ENCODE measurements at regions not wholly inside any gene's neighbourhood (a gene's known extent, or its start where the extent isn't known, plus 50 kb on each side); places are given as distances from the start of the nearest gene placed in this dataset.

DNA sequence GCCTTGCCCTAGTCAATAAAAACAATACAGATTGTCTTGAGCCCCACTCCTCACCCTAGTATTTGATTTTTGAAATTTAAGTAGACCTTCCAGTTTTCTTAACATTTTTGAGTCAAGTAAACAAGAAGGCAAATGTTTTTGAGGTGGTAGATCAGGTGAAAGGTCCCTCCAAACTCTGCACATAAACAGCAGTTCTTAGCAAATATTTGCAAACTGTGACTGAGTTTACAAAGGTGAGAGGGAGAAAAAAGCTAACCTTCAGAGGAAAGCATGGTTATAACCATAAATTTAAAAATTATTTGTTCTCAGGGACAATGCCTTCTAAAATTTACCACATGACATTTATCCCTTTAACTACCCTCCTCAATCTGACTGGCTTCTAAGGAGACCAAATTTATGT lies 84.6 kb upstream of the PCDH17 start:
- TF ChIP-seq, protein P1, sequence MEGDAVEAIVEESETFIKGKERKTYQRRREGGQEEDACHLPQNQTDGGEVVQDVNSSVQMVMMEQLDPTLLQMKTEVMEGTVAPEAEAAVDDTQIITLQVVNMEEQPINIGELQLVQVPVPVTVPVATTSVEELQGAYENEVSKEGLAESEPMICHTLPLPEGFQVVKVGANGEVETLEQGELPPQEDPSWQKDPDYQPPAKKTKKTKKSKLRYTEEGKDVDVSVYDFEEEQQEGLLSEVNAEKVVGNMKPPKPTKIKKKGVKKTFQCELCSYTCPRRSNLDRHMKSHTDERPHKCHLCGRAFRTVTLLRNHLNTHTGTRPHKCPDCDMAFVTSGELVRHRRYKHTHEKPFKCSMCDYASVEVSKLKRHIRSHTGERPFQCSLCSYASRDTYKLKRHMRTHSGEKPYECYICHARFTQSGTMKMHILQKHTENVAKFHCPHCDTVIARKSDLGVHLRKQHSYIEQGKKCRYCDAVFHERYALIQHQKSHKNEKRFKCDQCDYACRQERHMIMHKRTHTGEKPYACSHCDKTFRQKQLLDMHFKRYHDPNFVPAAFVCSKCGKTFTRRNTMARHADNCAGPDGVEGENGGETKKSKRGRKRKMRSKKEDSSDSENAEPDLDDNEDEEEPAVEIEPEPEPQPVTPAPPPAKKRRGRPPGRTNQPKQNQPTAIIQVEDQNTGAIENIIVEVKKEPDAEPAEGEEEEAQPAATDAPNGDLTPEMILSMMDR (conservative IDR thresholded peaks at IDR 0.05; ENCODE audit: low read length), result no peak
- TF ChIP-seq EZH2phosphoT487 (IDR thresholded peaks at IDR 0.05; ENCODE audit: borderline replicate concordance), result no peak

Measured in Loucy (cell line).